Peyer's patch (tissue), 4 donors: ENCODE measurements at regions not wholly inside any gene's neighbourhood (a gene's known extent, or its start where the extent isn't known, plus 50 kb on each side); places are given as distances from the start of the nearest gene placed in this dataset.

Experiments used
- POLR2A ChIP-seq, 2 donors: fragments of 450-650 bp; IDR thresholded peaks; one replicate each; pipeline ENCODE4 v1.5.1; 2017; ENCODE audit warnings: antibody characterized with exemption in 2 of 2, mild to moderate bottlenecking in 2 of 2, moderate library complexity in 2 of 2
- TF ChIP-seq, protein P1 (sequence below), 6 experiments: fragments of 450-650 bp in 4 of 6; fragments of 200-600 bp in 2 of 6; sonication (generic) in 1 of 6; IDR thresholded peaks; one replicate each; pipeline ENCODE4 v1.5.1; 2017 to 2019; ENCODE audit warnings: antibody characterized with exemption in 6 of 6, mild to moderate bottlenecking in 3 of 6, moderate library complexity in 1 of 6

DNA sequence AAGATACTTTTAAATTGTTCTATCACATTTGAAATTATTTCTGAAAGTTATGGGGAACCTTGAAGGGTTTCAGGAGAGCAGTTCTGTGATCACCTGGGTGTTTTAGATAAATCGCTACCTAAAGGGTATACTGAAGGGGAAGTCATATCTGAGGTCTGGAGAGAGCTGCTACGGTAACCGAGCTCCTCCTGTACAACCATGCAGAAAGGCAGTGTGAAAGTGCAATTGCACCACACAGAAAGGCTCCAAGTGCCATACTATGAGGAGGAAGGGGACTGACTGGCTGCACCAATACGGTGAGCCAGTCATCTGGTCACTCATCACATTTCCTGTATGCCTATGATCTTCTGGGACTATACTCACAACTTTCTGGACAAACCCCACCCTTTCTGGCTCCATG is 241.4 kb upstream of the SLC24A2 start:
- no peak for TF ChIP-seq POLR2A (IDR thresholded peaks at IDR 0.05)
- TF ChIP-seq, protein P1, sequence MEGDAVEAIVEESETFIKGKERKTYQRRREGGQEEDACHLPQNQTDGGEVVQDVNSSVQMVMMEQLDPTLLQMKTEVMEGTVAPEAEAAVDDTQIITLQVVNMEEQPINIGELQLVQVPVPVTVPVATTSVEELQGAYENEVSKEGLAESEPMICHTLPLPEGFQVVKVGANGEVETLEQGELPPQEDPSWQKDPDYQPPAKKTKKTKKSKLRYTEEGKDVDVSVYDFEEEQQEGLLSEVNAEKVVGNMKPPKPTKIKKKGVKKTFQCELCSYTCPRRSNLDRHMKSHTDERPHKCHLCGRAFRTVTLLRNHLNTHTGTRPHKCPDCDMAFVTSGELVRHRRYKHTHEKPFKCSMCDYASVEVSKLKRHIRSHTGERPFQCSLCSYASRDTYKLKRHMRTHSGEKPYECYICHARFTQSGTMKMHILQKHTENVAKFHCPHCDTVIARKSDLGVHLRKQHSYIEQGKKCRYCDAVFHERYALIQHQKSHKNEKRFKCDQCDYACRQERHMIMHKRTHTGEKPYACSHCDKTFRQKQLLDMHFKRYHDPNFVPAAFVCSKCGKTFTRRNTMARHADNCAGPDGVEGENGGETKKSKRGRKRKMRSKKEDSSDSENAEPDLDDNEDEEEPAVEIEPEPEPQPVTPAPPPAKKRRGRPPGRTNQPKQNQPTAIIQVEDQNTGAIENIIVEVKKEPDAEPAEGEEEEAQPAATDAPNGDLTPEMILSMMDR (IDR thresholded peaks at IDR 0.05) = no peak
